HEK293 (cell line): ENCODE measurements at regions not wholly inside any gene's neighbourhood (a gene's known extent, or its start where the extent isn't known, plus 50 kb on each side); places are given as distances from the start of the nearest gene placed in this dataset.

Source experiments
- CTCF ChIA-PET: fragments of 350-600 bp; formaldehyde crosslinking; extraction: SDS; loops from one replicate; lab custom pipeline; 2021; ENCODE audit warnings: antibody characterized with exemption; lab: Yijun Ruan, JAX
- POLR2A ChIA-PET: fragments of 300-600 bp; formaldehyde crosslinking; extraction: SDS; loops from one replicate; lab custom pipeline; 2020; ENCODE audit warnings: antibody characterized with exemption, inconsistent platforms; lab: Yijun Ruan, JAX
- H3K27ac ChIP-seq: fragments of 200-500 bp; sonication (Bioruptor generic); 2 replicates; pipeline ENCODE4 v1.5.1; 2014; ENCODE audit warnings: low read depth, low read length, control low read depth, inconsistent platforms; ENCODE audit errors: extremely low read depth
- H3K36me3 ChIP-seq, 2 experiments: fragments of 200-500 bp in 1 of 2; sonication (Bioruptor generic) in 1 of 2; 1 replicate in 1 of 2; 2 replicates in 1 of 2; pipeline ENCODE4 v1.5.1; 2014 to 2017; ENCODE audit warnings: inconsistent platforms in 2 of 2, low read length in 2 of 2; ENCODE audit not compliant: control insufficient read depth in 2 of 2, insufficient read depth in 1 of 2
- H3K4me1 ChIP-seq: fragments of 200-500 bp; sonication (Bioruptor generic); 2 replicates; pipeline ENCODE4 v1.5.1; 2014; ENCODE audit warnings: mild to moderate bottlenecking, low read length, inconsistent platforms; ENCODE audit not compliant: control insufficient read depth, insufficient read depth
- H3K4me3 ChIP-seq: 2 replicates; pipeline ENCODE4 v1.5.1; 2011; ENCODE audit warnings: low read depth, mild to moderate bottlenecking, control low read depth, low read length, moderate library complexity
- H3K9me3 ChIP-seq: fragments of 200-500 bp; sonication (Bioruptor generic); 2 replicates; pipeline ENCODE4 v1.5.1; 2014; ENCODE audit warnings: low read depth, low read length, inconsistent platforms; ENCODE audit not compliant: control insufficient read depth, insufficient read depth
- MEIS1 ChIP-seq: sonication (generic); formaldehyde crosslinking; IDR thresholded peaks from 2 replicates; pipeline ENCODE4 v1.8.1; 2022; ENCODE audit warnings: missing genetic modification reagents, mild to moderate bottlenecking, borderline replicate concordance
- PRDM2 ChIP-seq: fragments of 450-650 bp; formaldehyde crosslinking; IDR thresholded peaks from 2 replicates; pipeline ENCODE4 v1.5.1; 2016; ENCODE audit warnings: missing biosample characterization, missing genetic modification characterization, borderline replicate concordance
- SCRT1 ChIP-seq: fragments of 450-650 bp; formaldehyde crosslinking; IDR thresholded peaks from 2 replicates; pipeline ENCODE4 v1.5.1; 2016; ENCODE audit warnings: missing biosample characterization, missing genetic modification characterization, borderline replicate concordance
- TCF7L2 ChIP-seq: IDR thresholded peaks from 2 replicates; pipeline ENCODE4 v1.6.1; 2011; ENCODE audit warnings: low read depth, mild to moderate bottlenecking, inconsistent platforms, low read length, moderate library complexity, borderline replicate concordance
- TSHZ1 ChIP-seq: fragments of 450-650 bp; formaldehyde crosslinking; IDR thresholded peaks from 2 replicates; pipeline ENCODE4 v1.5.1; 2016; ENCODE audit warnings: missing biosample characterization, missing genetic modification characterization, borderline replicate concordance
- ZNF138 ChIP-seq: fragments of 450-650 bp; formaldehyde crosslinking; IDR thresholded peaks from 2 replicates; pipeline ENCODE4 v1.5.1; 2016; ENCODE audit warnings: missing biosample characterization, missing genetic modification characterization, borderline replicate concordance
- ZNF175 ChIP-seq: fragments of 450-650 bp; formaldehyde crosslinking; IDR thresholded peaks from 2 replicates; pipeline ENCODE4 v1.5.1; 2016; ENCODE audit warnings: missing biosample characterization, missing genetic modification characterization
- ZNF239 ChIP-seq: fragments of 450-650 bp; formaldehyde crosslinking; IDR thresholded peaks from 2 replicates; pipeline ENCODE4 v1.5.1; 2016; ENCODE audit warnings: missing biosample characterization, missing genetic modification characterization
- ZNF311 ChIP-seq: fragments of 450-650 bp; formaldehyde crosslinking; IDR thresholded peaks from 2 replicates; pipeline ENCODE4 v1.5.1; 2017; ENCODE audit warnings: missing biosample characterization, missing genetic modification characterization, borderline replicate concordance
- ZNF350 ChIP-seq: fragments of 450-650 bp; formaldehyde crosslinking; IDR thresholded peaks from 2 replicates; pipeline ENCODE4 v1.5.0; 2017; ENCODE audit warnings: missing biosample characterization, mild to moderate bottlenecking, missing genetic modification characterization
- ZNF423 ChIP-seq: fragments of 450-650 bp; formaldehyde crosslinking; IDR thresholded peaks from 2 replicates; pipeline ENCODE4 v1.5.1; 2016; ENCODE audit warnings: missing biosample characterization, missing genetic modification characterization
- ZNF514 ChIP-seq: fragments of 450-650 bp; formaldehyde crosslinking; IDR thresholded peaks from 2 replicates; pipeline ENCODE4 v1.5.1; 2016; ENCODE audit warnings: missing biosample characterization, missing genetic modification characterization
- ZNF658 ChIP-seq: fragments of 450-650 bp; formaldehyde crosslinking; IDR thresholded peaks from 2 replicates; pipeline ENCODE4; 2016; ENCODE audit warnings: missing biosample characterization, missing genetic modification characterization
- TF ChIP-seq, protein P1 (sequence below): fragments of 450-650 bp; formaldehyde crosslinking; IDR thresholded peaks from 2 replicates; pipeline ENCODE4 v1.5.1; 2017; ENCODE audit warnings: missing biosample characterization, missing genetic modification characterization

DNA sequence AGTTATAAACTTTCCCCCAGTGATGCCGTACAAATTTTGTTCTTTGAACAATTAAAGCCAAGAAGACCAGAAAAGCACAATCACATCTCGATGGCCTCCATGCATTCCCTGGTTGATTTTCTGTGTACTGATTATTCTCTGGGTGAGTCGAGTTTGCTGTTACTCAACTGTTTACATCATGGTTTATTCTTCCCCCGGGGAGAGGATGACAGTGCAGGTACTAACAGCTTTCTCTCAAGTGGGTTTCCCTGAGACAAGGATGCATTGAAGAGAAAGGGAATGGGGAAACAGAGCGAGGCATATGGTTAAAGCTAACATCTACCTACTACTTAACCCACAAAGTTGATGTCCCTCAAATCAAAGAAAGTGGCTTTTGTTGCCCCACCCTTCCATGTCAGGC, 410.8 kb upstream of the FANCL start (continued):
- TF ChIP-seq SCRT1 (tag by site-specific recombination) (no peak), ZNF658 (tag by site-specific recombination) (no peak), ZNF239 (tag by site-specific recombination) (no peak), ZNF423 (tag by site-specific recombination) (no peak), ZNF350 (tag by site-specific recombination) (no peak)
- TF ChIP-seq, protein P1, sequence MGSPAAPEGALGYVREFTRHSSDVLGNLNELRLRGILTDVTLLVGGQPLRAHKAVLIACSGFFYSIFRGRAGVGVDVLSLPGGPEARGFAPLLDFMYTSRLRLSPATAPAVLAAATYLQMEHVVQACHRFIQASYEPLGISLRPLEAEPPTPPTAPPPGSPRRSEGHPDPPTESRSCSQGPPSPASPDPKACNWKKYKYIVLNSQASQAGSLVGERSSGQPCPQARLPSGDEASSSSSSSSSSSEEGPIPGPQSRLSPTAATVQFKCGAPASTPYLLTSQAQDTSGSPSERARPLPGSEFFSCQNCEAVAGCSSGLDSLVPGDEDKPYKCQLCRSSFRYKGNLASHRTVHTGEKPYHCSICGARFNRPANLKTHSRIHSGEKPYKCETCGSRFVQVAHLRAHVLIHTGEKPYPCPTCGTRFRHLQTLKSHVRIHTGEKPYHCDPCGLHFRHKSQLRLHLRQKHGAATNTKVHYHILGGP (tag by site-specific recombination) = no peak
- TF ChIP-seq, all 188 proteins: peak for 0

DNA sequence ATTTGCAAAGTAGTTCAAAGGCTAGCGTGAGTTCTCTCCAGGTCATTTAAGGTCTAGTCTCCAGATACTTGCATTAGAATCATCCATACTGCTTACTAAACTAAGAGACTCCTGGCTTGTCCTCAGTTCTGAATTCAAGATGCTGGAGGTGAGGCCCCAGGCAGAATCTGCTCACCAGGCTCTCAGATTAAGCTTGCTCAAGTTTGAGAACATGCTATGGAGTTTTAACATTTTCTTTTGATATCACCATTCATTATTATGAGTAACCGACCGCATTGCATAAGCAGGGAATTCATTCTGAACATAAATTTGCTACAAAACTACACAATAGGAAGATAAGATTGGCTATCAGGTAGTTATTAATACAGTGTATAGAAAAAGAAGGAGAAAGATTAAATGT, 409.7 kb upstream of the FANCL start:
- no peak overlapping the region for H3K27ac ChIP-seq
- H3K36me3 ChIP-seq = no peaks in the 10 kb centered on the region
- ChIA-PET CTCF (no interaction called here), POLR2A (no interaction called here)
- no peaks in the 10 kb centered on the region for H3K4me1 ChIP-seq
- TF ChIP-seq TCF7L2 (no peak), MEIS1 (CRISPR knock-in tag) (no peak), ZNF138 (tag by site-specific recombination) (no peak), ZNF311 (tag by site-specific recombination) (no peak), ZNF514 (no peak), PRDM2 (no peak), TSHZ1 (tag by site-specific recombination) (no peak), ZNF175 (tag by site-specific recombination) (no peak)
- H3K4me3 ChIP-seq = no peak overlapping the region
- H3K9me3 ChIP-seq = no peaks in the 10 kb centered on the region
